HG03097 (cell line): ENCODE measurements at regions not wholly inside any gene's neighbourhood (a gene's known extent, or its start where the extent isn't known, plus 50 kb on each side); places are given as distances from the start of the nearest gene placed in this dataset.

Experiments
- ATAC-seq: cut with Tn5 transposase; IDR thresholded peaks from one replicate; pipeline ENCODE4 v1.9.1; 2021; ENCODE audit not compliant: unreplicated experiment, low FRiP score

DNA sequence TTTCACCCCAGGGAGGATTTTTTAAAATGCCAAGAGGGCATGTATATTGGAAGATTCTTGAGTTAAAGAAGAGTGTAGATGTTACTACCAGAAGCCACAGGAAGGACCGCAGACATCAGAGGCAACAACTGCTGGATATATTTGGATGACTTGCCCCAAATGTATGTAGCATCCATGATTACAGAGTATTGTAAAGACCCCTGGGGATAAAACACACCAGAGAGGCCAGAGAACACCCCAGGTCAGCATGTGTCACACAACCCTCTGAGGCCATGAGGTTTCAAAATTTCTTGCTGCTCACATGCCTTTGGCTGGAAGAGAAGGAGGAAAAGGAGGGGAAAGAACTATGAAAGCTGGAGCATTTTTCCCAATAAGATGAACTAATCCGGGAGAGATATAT, 108.0 kb upstream of the LSM8 start:
- ATAC-seq, result no peak

DNA sequence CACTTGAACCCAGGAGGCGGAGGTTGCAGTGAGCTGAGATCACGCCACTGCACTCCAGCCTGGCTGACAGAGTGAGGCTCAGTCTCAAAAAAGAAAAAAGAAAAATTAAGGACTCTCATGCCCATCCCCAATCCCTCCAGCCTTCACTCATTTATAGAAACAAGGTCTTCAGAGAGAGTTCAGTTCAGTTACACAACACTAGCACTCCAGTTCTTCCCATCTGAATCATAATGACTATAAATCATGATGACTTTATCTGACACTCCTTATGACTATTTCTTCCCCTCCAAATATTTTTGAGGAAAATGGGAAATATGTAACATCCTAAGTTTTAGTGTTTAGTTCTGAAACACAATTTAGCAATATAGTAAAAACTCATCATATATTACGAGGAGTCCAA, 107.4 kb upstream of the LSM8 start:
- no peak for ATAC-seq

DNA sequence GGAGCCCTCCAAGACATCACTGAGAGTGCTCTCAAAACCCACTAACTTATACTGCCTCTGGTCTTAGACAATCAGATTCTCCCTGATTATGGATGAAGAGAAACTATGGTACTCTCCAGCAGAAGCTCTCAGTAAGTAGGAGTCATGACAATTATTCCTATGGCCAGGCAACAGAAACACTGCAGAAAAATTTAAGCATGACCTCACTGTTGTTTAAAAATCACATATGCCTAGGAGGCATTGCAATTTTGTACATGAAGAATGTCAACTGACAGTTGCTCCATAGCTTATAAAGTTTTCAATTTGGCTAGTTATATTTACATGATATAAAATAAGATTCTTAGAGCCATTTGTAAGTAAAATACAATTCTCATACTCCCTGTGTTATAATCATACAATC, 105.9 kb upstream of the LSM8 start:
- ATAC-seq, result no peak

DNA sequence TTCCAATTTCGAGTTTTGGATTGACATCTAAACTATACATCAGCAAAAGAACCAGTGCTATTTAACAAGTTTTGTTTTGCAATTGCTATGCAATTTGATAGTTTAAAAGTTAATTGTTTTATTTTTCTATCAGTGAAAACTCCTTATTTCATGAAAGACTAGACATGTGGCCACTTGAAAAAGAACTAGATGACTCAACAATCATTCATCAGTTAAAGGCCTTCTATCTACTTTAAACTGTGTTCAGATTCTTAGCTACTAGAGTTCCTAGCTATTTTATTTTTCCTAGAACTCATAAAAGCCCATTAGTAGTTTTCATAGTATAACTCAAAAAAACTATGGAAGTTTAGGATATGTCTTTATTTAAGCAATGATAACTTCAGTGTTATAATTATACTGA, 104.6 kb upstream of the LSM8 start:
- ATAC-seq, result no peak

DNA sequence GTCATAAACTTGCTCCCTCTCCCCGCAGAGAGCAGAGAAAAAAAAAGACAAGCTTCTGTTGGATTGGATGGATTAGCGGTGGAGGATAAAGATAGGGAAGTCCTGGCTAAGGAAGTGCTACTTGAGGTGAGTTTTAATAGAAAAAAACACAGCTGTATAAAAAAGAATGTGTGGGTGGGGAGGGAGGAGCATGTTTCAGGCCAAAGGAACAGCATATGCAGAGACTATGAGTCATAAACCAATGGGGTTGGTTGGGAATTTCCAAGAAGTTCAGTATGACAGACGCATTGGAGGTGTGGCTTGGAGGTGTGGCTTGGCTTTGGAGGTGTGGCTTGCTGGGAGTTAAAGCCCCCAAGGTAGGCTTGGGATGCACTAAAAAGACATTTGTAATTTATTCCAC, 103.0 kb upstream of the LSM8 start:
- no peak for ATAC-seq

DNA sequence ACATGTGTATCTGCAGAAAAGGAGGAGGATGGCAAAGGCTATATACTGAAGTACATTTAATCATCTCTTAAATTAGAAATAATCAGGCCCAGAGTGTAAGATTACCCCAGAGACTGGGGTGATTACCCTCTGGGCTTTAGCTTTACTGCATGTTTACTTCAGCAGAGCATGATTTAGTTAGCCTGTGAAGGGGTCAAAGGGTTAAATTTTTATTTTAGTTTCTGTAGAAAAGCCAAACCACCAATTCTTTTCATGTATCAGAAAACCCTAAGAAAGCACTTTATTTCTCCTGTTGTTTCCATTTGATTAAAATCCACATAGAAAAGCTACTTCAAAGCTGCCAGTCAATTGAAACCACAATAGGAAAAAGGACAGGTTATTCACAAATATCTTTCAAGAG, 101.5 kb upstream of the LSM8 start:
- no peak for ATAC-seq

DNA sequence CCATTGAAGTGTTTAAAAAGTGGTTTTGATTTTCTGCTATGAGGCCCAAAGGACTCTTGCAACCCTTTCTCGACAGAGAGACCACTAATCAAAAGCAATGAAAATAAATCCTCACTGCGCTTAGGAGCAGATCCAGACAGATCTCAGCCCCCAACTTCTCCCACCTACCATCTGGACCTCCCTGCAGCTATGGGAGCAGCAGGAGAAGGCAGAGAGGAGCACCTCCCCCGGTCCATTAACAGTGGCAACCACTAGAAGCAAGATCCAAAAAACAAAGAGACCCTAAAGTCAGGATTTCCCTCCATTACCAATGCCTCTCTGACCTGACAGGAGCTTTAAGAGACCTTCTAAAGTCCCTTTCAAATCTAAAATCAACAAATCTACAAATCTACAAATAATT, 99.0 kb upstream of the LSM8 start:
- ATAC-seq, result no peak

DNA sequence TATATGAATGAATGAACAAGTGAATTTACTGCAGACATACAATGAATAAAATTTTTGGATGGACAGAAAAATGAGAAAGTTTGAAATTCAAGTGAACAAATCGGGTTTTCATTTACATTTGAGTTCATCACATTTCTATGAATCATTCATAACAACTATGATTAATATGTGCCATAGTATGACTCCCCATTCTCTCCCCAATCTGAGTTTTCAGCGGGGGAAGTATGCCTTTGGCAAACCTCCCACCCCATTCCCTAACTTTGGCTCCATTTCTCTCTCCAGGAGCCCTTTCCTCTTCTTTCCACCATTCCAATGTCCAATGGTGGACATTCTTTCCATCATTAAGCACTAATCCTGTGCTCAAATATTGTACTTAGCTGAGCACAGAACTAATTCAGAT, 96.8 kb upstream of the LSM8 start:
- no peak for ATAC-seq

DNA sequence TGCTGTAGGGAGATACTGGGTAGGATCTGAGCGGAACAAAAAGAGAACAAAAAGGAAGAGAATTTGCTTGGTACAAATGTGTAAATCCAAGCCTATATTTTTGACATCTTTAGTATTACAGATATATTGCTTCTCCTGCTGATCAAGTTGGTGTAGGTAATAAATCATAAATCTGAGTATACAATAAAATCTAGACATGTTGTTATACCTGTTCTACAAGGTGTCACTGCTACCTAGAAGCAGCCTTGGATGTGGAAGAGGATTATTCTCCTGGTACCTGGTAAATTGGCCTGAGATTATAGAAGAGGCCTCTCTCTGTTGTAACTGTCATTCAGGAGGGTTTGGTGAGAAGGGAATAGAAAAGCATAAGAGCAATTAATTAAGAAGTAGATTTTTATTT, 89.9 kb upstream of the LSM8 start:
- ATAC-seq, result no peak

DNA sequence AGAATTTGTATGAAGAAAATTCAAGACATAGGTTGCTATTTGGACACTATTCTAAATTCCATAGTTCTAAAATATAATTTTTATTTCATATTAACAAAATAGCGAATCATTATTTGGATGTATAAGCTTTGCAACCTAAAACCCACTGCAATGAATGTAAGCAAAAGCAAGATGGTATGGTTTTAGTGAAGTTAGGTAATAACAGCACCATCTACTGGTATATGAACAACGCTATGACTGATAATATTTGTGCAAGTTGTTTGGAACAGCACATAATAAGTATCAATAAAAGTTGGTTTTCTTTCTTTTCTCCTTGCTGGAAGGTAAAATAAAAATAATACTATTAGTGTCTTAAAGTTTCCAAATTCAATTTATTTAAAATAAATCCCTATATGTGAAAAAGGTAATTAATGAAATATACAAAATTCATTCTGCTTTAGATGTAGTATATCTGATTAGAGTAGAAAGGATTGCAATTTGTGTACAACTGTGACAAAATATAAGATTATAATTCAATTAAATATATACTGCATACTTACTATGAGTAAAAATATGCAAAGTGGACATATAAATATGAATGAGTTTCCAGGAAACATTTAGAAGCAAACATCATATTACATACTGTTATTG, 79.0 kb upstream of the LSM8 start:
- ATAC-seq, result no peak

DNA sequence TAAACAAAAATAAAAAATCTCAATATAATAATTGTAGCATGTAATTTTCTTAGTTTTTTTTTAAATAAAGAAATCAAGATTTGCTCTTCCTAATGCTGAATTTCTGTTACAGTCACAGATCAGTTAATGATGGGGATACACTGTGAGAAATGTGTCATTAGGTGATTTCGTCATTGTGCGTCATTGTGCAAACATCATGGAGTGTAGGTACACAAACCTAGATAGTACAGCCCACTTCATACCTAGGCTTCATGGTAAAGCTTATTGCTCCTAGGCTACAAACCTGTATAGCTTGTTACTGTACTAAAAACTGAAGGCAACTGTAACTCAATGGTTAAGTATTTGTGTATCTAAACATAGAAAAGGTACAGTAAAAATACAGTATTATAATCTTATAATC, 74.4 kb upstream of the LSM8 start:
- no peak for ATAC-seq

DNA sequence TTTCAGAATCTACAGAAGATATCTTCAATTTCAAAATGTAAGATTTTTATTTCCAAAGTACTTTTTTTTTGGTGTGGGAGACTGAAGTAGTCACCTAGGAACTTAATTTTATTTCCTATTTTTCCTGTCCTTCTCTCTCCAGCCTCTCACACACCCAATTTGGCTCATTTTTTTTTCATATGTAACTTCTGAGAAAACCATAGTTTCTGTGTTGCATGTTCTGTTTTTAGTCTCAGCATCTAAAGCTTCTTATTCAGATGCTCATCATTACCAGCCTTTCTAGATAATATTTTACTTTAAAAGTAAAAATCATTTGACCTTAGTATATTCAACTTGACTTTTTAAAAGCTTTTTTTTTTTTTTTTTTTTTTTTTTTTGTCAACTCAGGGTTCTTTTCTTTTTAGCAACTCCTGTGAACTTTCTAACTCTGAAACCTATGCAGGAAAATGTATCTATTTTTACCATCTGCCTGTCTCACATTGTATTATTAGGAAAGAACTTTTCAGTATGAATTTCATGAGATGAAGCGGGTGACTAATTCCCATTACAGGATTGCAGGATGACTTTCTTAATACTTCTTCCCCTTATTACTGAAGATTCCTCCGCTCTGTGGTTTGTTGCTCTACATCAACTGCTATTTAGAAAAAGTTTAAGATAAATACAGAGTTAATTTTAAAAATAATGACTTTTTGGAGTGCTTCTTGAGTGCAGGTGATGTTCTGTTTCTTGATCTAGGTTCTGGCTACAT, 73.6 kb upstream of the LSM8 start:
- no peak for ATAC-seq

DNA sequence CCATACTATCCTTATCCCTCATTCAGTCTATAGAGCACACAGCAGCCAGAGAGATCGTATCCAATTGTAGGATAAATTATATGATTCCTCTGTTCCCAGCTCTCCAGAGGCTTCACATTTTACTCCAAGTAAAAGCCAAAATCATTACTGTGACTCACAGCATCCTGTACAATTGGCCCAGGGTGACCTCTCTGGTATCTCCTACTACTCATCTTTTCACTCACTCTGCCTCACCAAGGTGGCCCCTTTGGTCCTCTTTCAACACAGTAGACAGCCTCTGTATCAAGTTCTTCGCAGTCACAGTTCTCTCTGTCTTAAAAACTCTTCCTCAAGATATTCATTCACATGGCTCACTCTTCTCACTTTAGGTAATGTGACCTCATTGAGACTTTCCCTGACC, 72.6 kb upstream of the LSM8 start:
- ATAC-seq, result no peak

DNA sequence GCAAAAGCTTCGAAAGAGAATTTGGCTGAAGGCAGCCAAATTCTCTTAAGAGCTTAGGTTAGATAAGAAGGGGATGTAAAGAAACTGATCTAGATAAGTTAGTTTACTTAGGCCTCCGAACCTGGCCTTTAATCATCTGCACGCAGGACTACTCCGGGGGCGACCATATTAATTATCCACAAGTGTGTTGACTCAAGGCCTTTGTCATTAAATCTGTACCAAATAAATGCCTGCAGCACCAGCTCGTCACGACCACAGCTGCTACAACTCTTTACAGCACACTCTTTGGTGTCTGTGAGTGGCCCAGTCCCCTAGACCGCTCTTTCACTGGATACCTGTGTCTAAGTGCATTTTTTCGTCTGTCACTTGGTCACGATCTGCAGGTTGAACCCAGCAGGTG, 69.8 kb upstream of the LSM8 start:
- ATAC-seq, result no peak

DNA sequence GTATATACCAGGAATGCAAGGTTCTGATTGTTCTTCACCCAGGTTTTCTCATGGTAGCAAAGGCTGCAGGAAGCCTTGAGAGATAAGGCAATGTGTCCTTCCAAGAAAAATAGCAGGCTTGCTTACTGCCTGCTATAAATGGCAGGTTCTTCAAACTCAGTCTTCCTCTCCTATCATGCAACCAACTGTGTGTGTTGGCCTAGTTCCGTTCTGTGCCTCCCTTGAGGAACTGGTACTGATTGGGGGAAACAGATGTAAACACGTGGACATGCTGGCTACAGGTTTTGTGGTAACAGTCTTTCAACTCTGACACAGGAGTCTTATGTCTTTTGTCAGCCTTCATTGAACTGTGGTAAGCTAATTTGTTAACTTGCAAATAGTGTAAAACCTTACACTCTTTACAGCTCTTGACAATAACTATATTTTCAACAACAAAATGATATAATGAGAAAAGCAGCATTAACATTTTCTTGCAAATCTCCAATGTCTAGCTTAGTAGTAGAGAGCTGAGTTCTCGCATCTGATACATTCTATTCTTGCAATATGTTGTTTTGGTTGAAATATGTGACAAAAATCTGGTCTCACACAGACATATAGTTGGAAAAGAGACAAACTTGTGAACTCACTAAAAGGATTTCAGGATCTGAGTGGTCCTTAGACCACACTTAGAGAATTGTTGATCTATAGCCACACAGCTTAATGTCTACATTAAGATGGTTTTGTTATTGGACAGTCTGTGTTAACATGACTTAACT, 54.7 kb upstream of the LSM8 start:
- no peak for ATAC-seq

DNA sequence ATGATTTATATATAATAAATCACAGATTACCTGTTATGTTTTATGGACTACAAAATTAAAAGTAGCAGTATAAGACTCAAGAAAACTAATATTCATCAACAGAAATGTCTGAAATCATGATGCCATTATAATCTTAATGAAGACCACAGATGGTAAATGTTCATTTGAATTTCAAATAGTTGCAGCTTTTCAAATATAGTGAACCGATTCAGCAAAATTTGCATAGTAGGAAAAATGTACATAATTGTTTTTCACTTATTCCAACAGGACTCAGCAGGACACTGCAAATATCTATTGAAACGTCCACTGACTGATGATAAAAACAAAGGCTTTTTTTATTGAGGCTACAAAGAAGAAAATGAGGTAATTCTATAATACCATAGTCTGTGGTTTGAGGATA, 51.2 kb upstream of the LSM8 start:
- no peak for ATAC-seq
